Endodermal cell (in vitro differentiated cells): ENCODE measurements at regions not wholly inside any gene's neighbourhood (a gene's known extent, or its start where the extent isn't known, plus 50 kb on each side); places are given as distances from the start of the nearest gene placed in this dataset.

Experiments used
- DNase-seq: peaks from one replicate; pipeline ENCODE4 v3.0.0-alpha.2; 2017
- H3K27ac ChIP-seq: 2 replicates; pipeline ENCODE4 v1.5.1; 2013; ENCODE audit warnings: mild to moderate bottlenecking, low read depth, low read length, moderate library complexity
- H3K27me3 ChIP-seq: 2 replicates; pipeline ENCODE4 v1.6.1; 2013; ENCODE audit warnings: mild to moderate bottlenecking, low read length, moderate library complexity; ENCODE audit not compliant: insufficient read depth, control insufficient read depth, poor library complexity, severe bottlenecking
- H3K36me3 ChIP-seq: 2 replicates; pipeline ENCODE4 v1.7.0; 2013; ENCODE audit warnings: mild to moderate bottlenecking, low read length, moderate library complexity; ENCODE audit not compliant: control insufficient read depth, insufficient read depth
- H3K4me1 ChIP-seq: one replicate; pipeline ENCODE4 v1.7.0; 2013; ENCODE audit warnings: low read length; ENCODE audit not compliant: control insufficient read depth, insufficient read depth
- H3K4me3 ChIP-seq: 2 replicates; pipeline ENCODE4 v1.5.1; 2013; ENCODE audit warnings: mild to moderate bottlenecking, low read length, moderate library complexity
- H3K9ac ChIP-seq: 2 replicates; pipeline ENCODE4 v1.6.1; 2013; ENCODE audit warnings: mild to moderate bottlenecking, low read length, moderate library complexity; ENCODE audit not compliant: poor library complexity, severe bottlenecking; ENCODE audit errors: extremely low read depth
- H3K9me3 ChIP-seq: 2 replicates; pipeline ENCODE4 v1.6.1; 2013; ENCODE audit warnings: mild to moderate bottlenecking, low read length, moderate library complexity; ENCODE audit not compliant: control insufficient read depth
- H3K27ac Mint-ChIP-seq: 2 replicates; pipeline ENCODE4 v1.8.0; 2020; ENCODE audit warnings: mixed read lengths
- H3K27me3 Mint-ChIP-seq: 2 replicates; pipeline ENCODE4 v1.8.0; 2021; ENCODE audit warnings: mild to moderate bottlenecking, mixed read lengths; ENCODE audit not compliant: insufficient read depth
- H3K36me3 Mint-ChIP-seq: 2 replicates; pipeline ENCODE4 v1.8.0; 2020; ENCODE audit warnings: low read depth, mixed read lengths
- H3K4me1 Mint-ChIP-seq: 2 replicates; pipeline ENCODE4 v1.8.0; 2020; ENCODE audit warnings: mixed read lengths
- H3K4me3 Mint-ChIP-seq: 2 replicates; pipeline ENCODE4 v1.8.0; 2020; ENCODE audit warnings: mild to moderate bottlenecking, moderate library complexity, mixed read lengths
- H3K9me3 Mint-ChIP-seq: 2 replicates; pipeline ENCODE4 v1.8.0; 2020; ENCODE audit warnings: mild to moderate bottlenecking, mixed read lengths
- WGBS, 2 experiments: methylation state at CpG; one replicate each; pipeline versions ENCODE4 v1.1.5 to v1.1.7; 2013; ENCODE audit warnings: missing lambda C conversion rate in 2 of 2, mixed read lengths in 1 of 2; ENCODE audit not compliant: insufficient coverage in 1 of 2, insufficient read length in 1 of 2; 5-methylcytosine and 5-hydroxymethylcytosine counted together
- TF ChIP-seq, protein P1 (sequence below): fragments of 200-600 bp; sonication (generic); conservative IDR thresholded peaks from 2 replicates; pipeline ENCODE4 v1.5.0; 2021; ENCODE audit warnings: antibody characterized with exemption, mild to moderate bottlenecking

DNA sequence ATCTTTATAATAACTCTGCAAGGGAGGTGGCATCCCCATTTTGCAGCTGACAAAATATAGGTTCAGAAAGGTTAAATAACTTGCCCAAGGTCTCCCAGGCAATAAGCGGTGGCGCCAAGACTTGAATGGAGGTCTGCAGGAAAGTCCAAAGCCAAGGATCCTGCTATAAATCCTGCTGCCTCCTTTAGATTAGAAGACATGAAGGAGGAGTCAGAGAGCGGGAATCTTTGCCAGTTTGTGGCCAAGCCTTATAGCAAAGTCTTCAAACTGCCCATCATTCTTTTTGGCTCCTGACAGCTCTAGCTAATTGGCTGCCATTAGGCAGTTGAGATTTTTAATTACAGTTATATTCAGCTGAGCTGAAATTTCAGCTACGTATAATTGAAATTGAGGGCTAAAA is 114.3 kb downstream of the C1D start:
- H3K27me3 ChIP-seq = no peaks in the 10 kb centered on the region
- H3K9me3 ChIP-seq = no peaks in the 10 kb centered on the region
- Mint-ChIP-seq H3K4me3 (no peak overlapping the region), H3K27me3 (no peaks in the 10 kb centered on the region), H3K36me3 (peaks cover under 1% of the 10 kb centered on the region), H3K4me1 (peaks cover 18% of the 10 kb centered on the region), H3K27ac (no peak overlapping the region), H3K9me3 (peaks cover 7% of the 10 kb centered on the region)
- no peak overlapping the region for H3K27ac ChIP-seq
- no peak overlapping the region for H3K4me3 ChIP-seq
- H3K9ac ChIP-seq = no peak overlapping the region
- 92 to 93% methylated on average over 4 of the region's 4 CpGs for WGBS, 2 experiments
- no peaks in the 10 kb centered on the region for H3K36me3 ChIP-seq
- no peak for DNase-seq
- peaks cover 4% of the 10 kb centered on the region for H3K4me1 ChIP-seq
- TF ChIP-seq, protein P1, sequence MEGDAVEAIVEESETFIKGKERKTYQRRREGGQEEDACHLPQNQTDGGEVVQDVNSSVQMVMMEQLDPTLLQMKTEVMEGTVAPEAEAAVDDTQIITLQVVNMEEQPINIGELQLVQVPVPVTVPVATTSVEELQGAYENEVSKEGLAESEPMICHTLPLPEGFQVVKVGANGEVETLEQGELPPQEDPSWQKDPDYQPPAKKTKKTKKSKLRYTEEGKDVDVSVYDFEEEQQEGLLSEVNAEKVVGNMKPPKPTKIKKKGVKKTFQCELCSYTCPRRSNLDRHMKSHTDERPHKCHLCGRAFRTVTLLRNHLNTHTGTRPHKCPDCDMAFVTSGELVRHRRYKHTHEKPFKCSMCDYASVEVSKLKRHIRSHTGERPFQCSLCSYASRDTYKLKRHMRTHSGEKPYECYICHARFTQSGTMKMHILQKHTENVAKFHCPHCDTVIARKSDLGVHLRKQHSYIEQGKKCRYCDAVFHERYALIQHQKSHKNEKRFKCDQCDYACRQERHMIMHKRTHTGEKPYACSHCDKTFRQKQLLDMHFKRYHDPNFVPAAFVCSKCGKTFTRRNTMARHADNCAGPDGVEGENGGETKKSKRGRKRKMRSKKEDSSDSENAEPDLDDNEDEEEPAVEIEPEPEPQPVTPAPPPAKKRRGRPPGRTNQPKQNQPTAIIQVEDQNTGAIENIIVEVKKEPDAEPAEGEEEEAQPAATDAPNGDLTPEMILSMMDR = no peak

DNA sequence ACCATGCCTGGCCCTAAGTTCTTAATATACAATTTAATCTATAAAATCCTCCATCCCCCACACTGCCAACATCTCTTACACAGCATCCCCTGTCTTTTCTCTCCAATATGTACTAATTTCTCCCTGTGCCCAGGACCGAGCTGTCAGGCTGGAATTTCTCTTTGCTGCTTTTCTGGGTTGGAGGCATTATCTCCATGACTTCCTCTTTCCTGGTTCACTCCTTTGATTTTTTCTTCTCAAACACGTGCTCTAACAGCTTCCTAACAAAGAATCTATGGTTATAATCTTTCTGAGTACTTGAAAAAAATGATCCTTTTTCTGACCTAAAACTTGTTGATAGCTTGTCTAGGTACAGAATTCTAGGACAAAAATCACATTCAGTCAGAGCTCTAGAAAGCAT is 112.8 kb downstream of the C1D start:
- H3K4me1 Mint-ChIP-seq = peaks cover 15% of the 10 kb centered on the region
- no peaks in the 10 kb centered on the region for H3K27me3 Mint-ChIP-seq
- no peaks in the 10 kb centered on the region for H3K9me3 Mint-ChIP-seq
- H3K27ac Mint-ChIP-seq = no peak overlapping the region
- H3K27ac ChIP-seq = no peak overlapping the region
- peaks cover 8% of the 10 kb centered on the region for H3K4me1 ChIP-seq
- no peaks in the 10 kb centered on the region for H3K36me3 ChIP-seq
- no peak for DNase-seq
- no peaks in the 10 kb centered on the region for H3K9me3 ChIP-seq
- TF ChIP-seq, protein P1 = no peak
- H3K9ac ChIP-seq = no peak overlapping the region
- WGBS, 2 experiments = 91 to 98% methylated on average over 1 to 2 of the region's 2 CpGs
- no peak overlapping the region for H3K4me3 Mint-ChIP-seq
- H3K4me3 ChIP-seq = no peak overlapping the region
- H3K36me3 Mint-ChIP-seq = no peaks in the 10 kb centered on the region
- no peaks in the 10 kb centered on the region for H3K27me3 ChIP-seq

DNA sequence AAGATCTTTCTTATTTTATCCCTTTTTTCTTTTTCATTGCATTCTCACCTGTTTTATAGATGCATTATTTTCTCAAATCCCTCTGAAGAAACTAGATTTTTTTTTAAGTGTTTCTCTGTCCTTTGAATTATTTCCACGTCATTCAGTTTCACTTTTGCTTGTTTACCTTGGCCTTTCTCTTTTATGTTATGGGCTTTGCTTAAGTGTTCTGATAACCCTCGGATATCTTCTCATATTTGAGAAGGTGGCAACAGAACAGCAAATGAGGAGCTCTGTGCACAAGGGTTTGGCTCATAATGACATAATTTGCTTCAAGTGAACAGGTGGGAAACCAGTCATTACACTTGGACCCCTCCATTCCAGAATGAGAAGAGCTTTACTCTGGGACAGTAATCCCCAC is 111.9 kb downstream of the C1D start:
- Histone ChIP-seq H3K9me3 (no peaks in the 10 kb centered on the region), H3K9ac (no peak overlapping the region), H3K27me3 (no peaks in the 10 kb centered on the region), H3K4me3 (no peak overlapping the region), H3K4me1 (peaks cover 11% of the 10 kb centered on the region), H3K36me3 (no peaks in the 10 kb centered on the region), H3K27ac (no peak overlapping the region)
- no peak for DNase-seq
- Mint-ChIP-seq H3K9me3 (no peaks in the 10 kb centered on the region), H3K27ac (no peak overlapping the region), H3K4me1 (peaks cover 9% of the 10 kb centered on the region), H3K4me3 (no peak overlapping the region), H3K36me3 (no peaks in the 10 kb centered on the region), H3K27me3 (no peaks in the 10 kb centered on the region)
- TF ChIP-seq, protein P1 = no peak
- 94 to 95% methylated on average over 2 of the region's 2 CpGs for WGBS, 2 experiments
